SK-N-SH (cell line): ENCODE measurements at regions not wholly inside any gene's neighbourhood (a gene's known extent, or its start where the extent isn't known, plus 50 kb on each side); places are given as distances from the start of the nearest gene placed in this dataset.

Experiments
- CTCF ChIA-PET: fragments of 300-600, 350-600 bp; formaldehyde crosslinking; extraction: SDS; loops from one replicate; lab custom pipeline; 2021; lab: Yijun Ruan, JAX
- POLR2A ChIA-PET: fragments of 350-600 bp; sonication (Branson Sonifier 250); formaldehyde crosslinking; extraction: SDS; loops from one replicate; lab custom pipeline; 2020; ENCODE audit warnings: antibody characterized with exemption, inconsistent platforms; lab: Yijun Ruan, JAX
- DNase-seq: peaks from one replicate; pipeline ENCODE4 v3.0.0; 2012
- H2AFZ ChIP-seq: fragments of 200-600 bp; sonication (generic); 2 replicates; pipeline ENCODE4 v1.8.1; 2016; ENCODE audit warnings: antibody characterized with exemption, mild to moderate bottlenecking, low read depth
- H3F3A ChIP-seq: fragments of 200-600 bp; sonication (generic); replicated peaks from 2 replicates; pipeline ENCODE3; 2016; ENCODE audit warnings: antibody characterized with exemption, mild to moderate bottlenecking; ENCODE audit not compliant: insufficient read depth
- H3K27ac ChIP-seq, 2 experiments: fragments of 200-500 bp in 1 of 2; fragments of 200-600 bp in 1 of 2; sonication (Bioruptor generic) in 1 of 2; sonication (generic), shearing (Covaris generic) in 1 of 2; 2 replicates each; pipeline versions ENCODE4 v1.5.1 to v1.6.1; 2014 to 2016; ENCODE audit warnings: low read depth in 2 of 2, inconsistent platforms in 1 of 2, low read length in 1 of 2, mild to moderate bottlenecking in 1 of 2, mixed read lengths in 1 of 2
- H3K27me3 ChIP-seq: fragments of 200-600 bp; sonication (generic), shearing (Covaris generic); 2 replicates; pipeline ENCODE4 v1.6.1; 2016; ENCODE audit warnings: mixed run types; ENCODE audit not compliant: insufficient read depth
- H3K36me3 ChIP-seq, 2 experiments: fragments of 200-500 bp in 1 of 2; fragments of 200-600 bp in 1 of 2; sonication (Bioruptor generic) in 1 of 2; sonication (generic) in 1 of 2; replicated peaks in 1 of 2; 2 replicates each; pipeline versions ENCODE3 to v1.5.1; 2014 to 2016; ENCODE audit warnings: low read length in 1 of 2, mild to moderate bottlenecking in 1 of 2; ENCODE audit not compliant: insufficient read depth in 2 of 2, control insufficient read depth in 1 of 2
- H3K4me1 ChIP-seq, 2 experiments: fragments of 200-500 bp in 1 of 2; fragments of 200-600 bp in 1 of 2; sonication (Bioruptor generic) in 1 of 2; sonication (generic), shearing (Covaris generic) in 1 of 2; 2 replicates each; pipeline versions ENCODE4 v1.5.1 to v1.6.1; 2014 to 2016; ENCODE audit warnings: low read depth in 1 of 2, low read length in 1 of 2, mixed run types in 1 of 2; ENCODE audit not compliant: insufficient read depth in 2 of 2, control insufficient read depth in 1 of 2
- H3K4me2 ChIP-seq: fragments of 200-600 bp; sonication (generic), shearing (Covaris generic); 2 replicates; pipeline ENCODE4 v1.6.1; 2017; ENCODE audit warnings: mixed run types
- H3K4me3 ChIP-seq, 2 experiments: fragments of 200-500 bp in 1 of 2; fragments of 200-600 bp in 1 of 2; sonication (Bioruptor generic) in 1 of 2; sonication (generic), shearing (Covaris generic) in 1 of 2; 2 replicates each; pipeline versions ENCODE4 v1.5.1 to v1.8.1; 2014 to 2016; ENCODE audit warnings: low read depth in 2 of 2, inconsistent platforms in 1 of 2, low read length in 1 of 2, mild to moderate bottlenecking in 1 of 2, mixed read lengths in 1 of 2, moderate library complexity in 1 of 2
- H3K79me2 ChIP-seq: fragments of 200-600 bp; sonication (generic); 2 replicates; pipeline ENCODE4 v1.8.1; 2017; ENCODE audit warnings: mild to moderate bottlenecking; ENCODE audit not compliant: insufficient read depth
- H3K9ac ChIP-seq: fragments of 200-600 bp; sonication (generic); 2 replicates; pipeline ENCODE4 v1.6.1; 2017; ENCODE audit warnings: mixed run types
- H3K9me2 ChIP-seq: fragments of 200-600 bp; sonication (generic); 2 replicates; pipeline ENCODE4 v1.6.1; 2017; ENCODE audit warnings: mixed run types
- H3K9me3 ChIP-seq: fragments of 200-600 bp; sonication (generic); 2 replicates; pipeline ENCODE4 v1.6.1; 2017; ENCODE audit warnings: mixed run types, mild to moderate bottlenecking, moderate library complexity
- H4K20me1 ChIP-seq: fragments of 200-600 bp; sonication (generic); 2 replicates; pipeline ENCODE4 v1.6.1; 2017; ENCODE audit warnings: mild to moderate bottlenecking, mixed run types; ENCODE audit not compliant: insufficient read depth
- CHD2 ChIP-seq: fragments of 150-350 bp; IDR thresholded peaks from 2 replicates; pipeline ENCODE4 v1.6.1; 2018; ENCODE audit warnings: low read length; ENCODE audit not compliant: partially characterized antibody
- FOSL2 ChIP-seq: IDR thresholded peaks from 2 replicates; pipeline ENCODE4 v1.4.0; 2012; ENCODE audit warnings: low read depth, mild to moderate bottlenecking, moderate library complexity, borderline replicate concordance
- FOXJ3 ChIP-seq: sonication (generic); formaldehyde crosslinking; IDR thresholded peaks from 2 replicates; pipeline ENCODE4 v1.5.1; 2020; ENCODE audit warnings: mild to moderate bottlenecking, missing genetic modification reagents
- FOXM1 ChIP-seq: IDR thresholded peaks from 2 replicates; pipeline ENCODE4 v1.4.0; 2012; ENCODE audit warnings: low read depth, mild to moderate bottlenecking
- JUND ChIP-seq: IDR thresholded peaks from 2 replicates; pipeline ENCODE4 v1.4.0; 2012
- MEF2A ChIP-seq: IDR thresholded peaks from 2 replicates; pipeline ENCODE4 v1.4.0; 2012; ENCODE audit warnings: low read depth, borderline replicate concordance
- MXI1 ChIP-seq: IDR thresholded peaks from 2 replicates; pipeline ENCODE4 v1.6.1; 2012; ENCODE audit warnings: mild to moderate bottlenecking, low read depth, low read length, improper control_type of control experiment
- NFIC ChIP-seq: IDR thresholded peaks from 2 replicates; pipeline ENCODE4 v1.4.0; 2012; ENCODE audit warnings: borderline replicate concordance
- POLR2AphosphoS5 ChIP-seq: IDR thresholded peaks from 2 replicates; pipeline ENCODE4 v1.6.1; 2012; ENCODE audit warnings: low read depth, low read length
- RAD21 ChIP-seq: IDR thresholded peaks from 2 replicates; pipeline ENCODE4 v1.6.1; 2012; ENCODE audit warnings: mild to moderate bottlenecking, low read length
- RXRA ChIP-seq: IDR thresholded peaks from 2 replicates; pipeline ENCODE4 v1.4.0; 2012; ENCODE audit warnings: low read depth, mild to moderate bottlenecking, borderline replicate concordance
- SIN3A ChIP-seq: IDR thresholded peaks from 2 replicates; pipeline ENCODE4 v1.6.1; 2012; ENCODE audit warnings: low read depth, mild to moderate bottlenecking, low read length, moderate library complexity, borderline replicate concordance
- TAF1 ChIP-seq: IDR thresholded peaks from 2 replicates; pipeline ENCODE4 v1.6.1; 2012; ENCODE audit warnings: low read depth, mild to moderate bottlenecking, low read length, moderate library complexity, borderline replicate concordance
- TCF12 ChIP-seq: IDR thresholded peaks from 2 replicates; pipeline ENCODE4 v1.4.0; 2012
- YY1 ChIP-seq: IDR thresholded peaks from 2 replicates; pipeline ENCODE4 v1.4.0; 2012; ENCODE audit warnings: low read depth, mild to moderate bottlenecking
- WGBS: methylation state at CpG from one replicate; pipeline ENCODE4 v1.1.6; 2017; ENCODE audit warnings: low lambda C conversion rate; 5-methylcytosine and 5-hydroxymethylcytosine counted together
- TF ChIP-seq, protein P1 (sequence below): fragments of 200-600 bp; sonication (generic); IDR thresholded peaks from 2 replicates; pipeline ENCODE4 v1.6.1; 2017; ENCODE audit warnings: antibody characterized with exemption, mild to moderate bottlenecking, moderate library complexity
- TF ChIP-seq, protein P2 (sequence below): fragments of 150-350 bp; IDR thresholded peaks from 2 replicates; pipeline ENCODE4 v1.6.1; 2017; ENCODE audit warnings: antibody characterized with exemption, low read length, low read depth, borderline replicate concordance
- TF ChIP-seq, protein P3 (sequence below): IDR thresholded peaks from 2 replicates; pipeline ENCODE4 v1.4.0; 2012; ENCODE audit warnings: low read depth, borderline replicate concordance
- TF ChIP-seq, protein P4 (sequence below): IDR thresholded peaks from 2 replicates; pipeline ENCODE4 v1.6.1; 2012; ENCODE audit warnings: mild to moderate bottlenecking, low read depth, low read length, moderate library complexity

DNA sequence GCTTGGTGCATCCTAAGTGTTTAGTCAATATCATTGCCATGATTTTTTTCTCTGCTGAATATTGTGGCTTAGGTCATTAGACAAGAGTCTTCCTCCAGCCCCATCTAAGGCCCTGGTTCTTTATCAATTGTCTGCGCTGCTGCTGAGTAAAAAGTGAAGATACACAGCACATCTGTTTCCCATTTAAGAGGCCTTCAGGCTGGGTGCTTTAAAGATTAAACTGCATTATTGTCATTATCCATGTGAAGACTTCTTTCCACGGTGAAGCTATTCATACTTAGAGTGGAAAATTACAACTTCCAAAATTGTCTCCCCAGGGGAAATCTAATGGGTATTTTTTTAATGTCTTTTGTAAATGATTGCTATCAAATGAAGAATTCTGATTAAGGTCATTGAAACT, 719.8 kb upstream of the LRRC4C start:
- CTCF ChIA-PET = no interaction called here
- H3K36me3 ChIP-seq = no peaks in the 10 kb centered on the region

More for the DNA sequence above, 719.8 kb upstream of the LRRC4C start:
- Histone ChIP-seq H3K27me3 (no peaks in the 10 kb centered on the region), H3K4me3 (no peak overlapping the region), H3K4me2 (no peak overlapping the region), H3F3A (no peaks in the 10 kb centered on the region), H3K9me3 (no peaks in the 10 kb centered on the region; the same call in 1 of the 2 replicates), H3K4me1 (no peaks in the 10 kb centered on the region), H3K9me2 (no peaks in the 10 kb centered on the region), H3K79me2 (no peaks in the 10 kb centered on the region)
- POLR2A ChIA-PET = no interaction called here
- no peak for DNase-seq
- TF ChIP-seq JUND (no peak), YY1 (no peak), POLR2AphosphoS5 (no peak), MEF2A (no peak), FOXM1 (no peak), RAD21 (no peak), NFIC (no peak), RXRA (no peak), MXI1 (no peak), SIN3A (no peak), FOSL2 (no peak), CHD2 (no peak), TCF12 (no peak), FOXJ3 (no peak), TAF1 (no peak)
- TF ChIP-seq, protein P1, sequence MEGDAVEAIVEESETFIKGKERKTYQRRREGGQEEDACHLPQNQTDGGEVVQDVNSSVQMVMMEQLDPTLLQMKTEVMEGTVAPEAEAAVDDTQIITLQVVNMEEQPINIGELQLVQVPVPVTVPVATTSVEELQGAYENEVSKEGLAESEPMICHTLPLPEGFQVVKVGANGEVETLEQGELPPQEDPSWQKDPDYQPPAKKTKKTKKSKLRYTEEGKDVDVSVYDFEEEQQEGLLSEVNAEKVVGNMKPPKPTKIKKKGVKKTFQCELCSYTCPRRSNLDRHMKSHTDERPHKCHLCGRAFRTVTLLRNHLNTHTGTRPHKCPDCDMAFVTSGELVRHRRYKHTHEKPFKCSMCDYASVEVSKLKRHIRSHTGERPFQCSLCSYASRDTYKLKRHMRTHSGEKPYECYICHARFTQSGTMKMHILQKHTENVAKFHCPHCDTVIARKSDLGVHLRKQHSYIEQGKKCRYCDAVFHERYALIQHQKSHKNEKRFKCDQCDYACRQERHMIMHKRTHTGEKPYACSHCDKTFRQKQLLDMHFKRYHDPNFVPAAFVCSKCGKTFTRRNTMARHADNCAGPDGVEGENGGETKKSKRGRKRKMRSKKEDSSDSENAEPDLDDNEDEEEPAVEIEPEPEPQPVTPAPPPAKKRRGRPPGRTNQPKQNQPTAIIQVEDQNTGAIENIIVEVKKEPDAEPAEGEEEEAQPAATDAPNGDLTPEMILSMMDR = no peak
- TF ChIP-seq, protein P2, sequence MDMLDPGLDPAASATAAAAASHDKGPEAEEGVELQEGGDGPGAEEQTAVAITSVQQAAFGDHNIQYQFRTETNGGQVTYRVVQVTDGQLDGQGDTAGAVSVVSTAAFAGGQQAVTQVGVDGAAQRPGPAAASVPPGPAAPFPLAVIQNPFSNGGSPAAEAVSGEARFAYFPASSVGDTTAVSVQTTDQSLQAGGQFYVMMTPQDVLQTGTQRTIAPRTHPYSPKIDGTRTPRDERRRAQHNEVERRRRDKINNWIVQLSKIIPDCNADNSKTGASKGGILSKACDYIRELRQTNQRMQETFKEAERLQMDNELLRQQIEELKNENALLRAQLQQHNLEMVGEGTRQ = no peak
- TF ChIP-seq, protein P3, sequence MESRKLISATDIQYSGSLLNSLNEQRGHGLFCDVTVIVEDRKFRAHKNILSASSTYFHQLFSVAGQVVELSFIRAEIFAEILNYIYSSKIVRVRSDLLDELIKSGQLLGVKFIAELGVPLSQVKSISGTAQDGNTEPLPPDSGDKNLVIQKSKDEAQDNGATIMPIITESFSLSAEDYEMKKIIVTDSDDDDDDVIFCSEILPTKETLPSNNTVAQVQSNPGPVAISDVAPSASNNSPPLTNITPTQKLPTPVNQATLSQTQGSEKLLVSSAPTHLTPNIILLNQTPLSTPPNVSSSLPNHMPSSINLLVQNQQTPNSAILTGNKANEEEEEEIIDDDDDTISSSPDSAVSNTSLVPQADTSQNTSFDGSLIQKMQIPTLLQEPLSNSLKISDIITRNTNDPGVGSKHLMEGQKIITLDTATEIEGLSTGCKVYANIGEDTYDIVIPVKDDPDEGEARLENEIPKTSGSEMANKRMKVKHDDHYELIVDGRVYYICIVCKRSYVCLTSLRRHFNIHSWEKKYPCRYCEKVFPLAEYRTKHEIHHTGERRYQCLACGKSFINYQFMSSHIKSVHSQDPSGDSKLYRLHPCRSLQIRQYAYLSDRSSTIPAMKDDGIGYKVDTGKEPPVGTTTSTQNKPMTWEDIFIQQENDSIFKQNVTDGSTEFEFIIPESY = no peak
- TF ChIP-seq, protein P4, sequence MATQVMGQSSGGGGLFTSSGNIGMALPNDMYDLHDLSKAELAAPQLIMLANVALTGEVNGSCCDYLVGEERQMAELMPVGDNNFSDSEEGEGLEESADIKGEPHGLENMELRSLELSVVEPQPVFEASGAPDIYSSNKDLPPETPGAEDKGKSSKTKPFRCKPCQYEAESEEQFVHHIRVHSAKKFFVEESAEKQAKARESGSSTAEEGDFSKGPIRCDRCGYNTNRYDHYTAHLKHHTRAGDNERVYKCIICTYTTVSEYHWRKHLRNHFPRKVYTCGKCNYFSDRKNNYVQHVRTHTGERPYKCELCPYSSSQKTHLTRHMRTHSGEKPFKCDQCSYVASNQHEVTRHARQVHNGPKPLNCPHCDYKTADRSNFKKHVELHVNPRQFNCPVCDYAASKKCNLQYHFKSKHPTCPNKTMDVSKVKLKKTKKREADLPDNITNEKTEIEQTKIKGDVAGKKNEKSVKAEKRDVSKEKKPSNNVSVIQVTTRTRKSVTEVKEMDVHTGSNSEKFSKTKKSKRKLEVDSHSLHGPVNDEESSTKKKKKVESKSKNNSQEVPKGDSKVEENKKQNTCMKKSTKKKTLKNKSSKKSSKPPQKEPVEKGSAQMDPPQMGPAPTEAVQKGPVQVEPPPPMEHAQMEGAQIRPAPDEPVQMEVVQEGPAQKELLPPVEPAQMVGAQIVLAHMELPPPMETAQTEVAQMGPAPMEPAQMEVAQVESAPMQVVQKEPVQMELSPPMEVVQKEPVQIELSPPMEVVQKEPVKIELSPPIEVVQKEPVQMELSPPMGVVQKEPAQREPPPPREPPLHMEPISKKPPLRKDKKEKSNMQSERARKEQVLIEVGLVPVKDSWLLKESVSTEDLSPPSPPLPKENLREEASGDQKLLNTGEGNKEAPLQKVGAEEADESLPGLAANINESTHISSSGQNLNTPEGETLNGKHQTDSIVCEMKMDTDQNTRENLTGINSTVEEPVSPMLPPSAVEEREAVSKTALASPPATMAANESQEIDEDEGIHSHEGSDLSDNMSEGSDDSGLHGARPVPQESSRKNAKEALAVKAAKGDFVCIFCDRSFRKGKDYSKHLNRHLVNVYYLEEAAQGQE = no peak
- TF ChIP-seq, all 33 proteins: peak for 0
- H2AFZ ChIP-seq = no peak overlapping the region
- 0% methylated on average over 2 of the region's 2 CpGs for WGBS
- no peaks in the 10 kb centered on the region for H4K20me1 ChIP-seq
- H3K27ac ChIP-seq = no peak overlapping the region
- H3K9ac ChIP-seq = no peak overlapping the region
